CD14-positive monocyte (primary cell): ENCODE measurements at regions not wholly inside any gene's neighbourhood (a gene's known extent, or its start where the extent isn't known, plus 50 kb on each side); places are given as distances from the start of the nearest gene placed in this dataset.

ENCODE experiments used
- DNase-seq, 3 donors: peaks; one replicate each; pipeline ENCODE4 v3.0.0-alpha.2; 2011 to 2022
- H2AFZ ChIP-seq: 2 replicates; pipeline ENCODE4 v1.6.0; 2012; ENCODE audit warnings: mild to moderate bottlenecking, low read depth, low read length, inconsistent platforms; ENCODE audit not compliant: insufficient read depth, poor library complexity, severe bottlenecking
- H3K27ac ChIP-seq, 2 donors: 1 replicate in 1 of 2; 2 replicates in 1 of 2; pipeline ENCODE4 v1.5.1; 2012 to 2013; ENCODE audit warnings: low read length in 2 of 2, control low read depth in 1 of 2, inconsistent platforms in 1 of 2, low read depth in 1 of 2, mild to moderate bottlenecking in 1 of 2
- H3K27me3 ChIP-seq, 2 donors: one replicate each; pipeline versions ENCODE4 v1.6.0 to v1.6.1; 2011 to 2013; ENCODE audit warnings: low read length in 2 of 2; ENCODE audit not compliant: control insufficient read depth in 2 of 2, insufficient read depth in 2 of 2
- H3K36me3 ChIP-seq, 2 donors: replicated peaks in 1 of 2; 1 replicate in 1 of 2; 2 replicates in 1 of 2; pipeline versions ENCODE4 v1.5.1 to v1.6.1; 2012 to 2013; ENCODE audit warnings: low read length in 2 of 2, control low read depth in 1 of 2, inconsistent platforms in 1 of 2, mild to moderate bottlenecking in 1 of 2; ENCODE audit not compliant: insufficient read depth in 2 of 2, control insufficient read depth in 1 of 2
- H3K4me1 ChIP-seq, 2 donors: 1 replicate in 1 of 2; 2 replicates in 1 of 2; pipeline versions ENCODE4 v1.5.1 to v1.6.1; 2012 to 2013; ENCODE audit warnings: low read length in 2 of 2, control low read depth in 1 of 2, inconsistent platforms in 1 of 2, mild to moderate bottlenecking in 1 of 2, moderate library complexity in 1 of 2; ENCODE audit not compliant: insufficient read depth in 2 of 2, control insufficient read depth in 1 of 2
- H3K4me2 ChIP-seq: replicated peaks from 2 replicates; pipeline ENCODE3; 2012; ENCODE audit warnings: low read length, moderate library complexity, mild to moderate bottlenecking; ENCODE audit not compliant: poor library complexity, severe bottlenecking; ENCODE audit errors: extremely low read depth
- H3K4me3 ChIP-seq, 3 experiments: fragments of 200-600 bp in 1 of 3; sonication (generic) in 1 of 3; replicated peaks in 1 of 3; 1 replicate in 2 of 3; 2 replicates in 1 of 3; pipeline ENCODE4 v1.5.1; 2011 to 2013; ENCODE audit warnings: low read length in 3 of 3, mild to moderate bottlenecking in 3 of 3, control low read depth in 2 of 3, low read depth in 2 of 3, inconsistent platforms in 1 of 3, moderate library complexity in 1 of 3
- H3K79me2 ChIP-seq: 2 replicates; pipeline ENCODE4 v1.6.0; 2012; ENCODE audit warnings: mild to moderate bottlenecking, control low read depth, inconsistent platforms, low read length, moderate library complexity; ENCODE audit not compliant: insufficient read depth
- H3K9ac ChIP-seq: 2 replicates; pipeline ENCODE4 v1.6.0; 2017; ENCODE audit warnings: low read length, mild to moderate bottlenecking; ENCODE audit not compliant: insufficient read depth, poor library complexity, severe bottlenecking
- H3K9me3 ChIP-seq, 2 donors: replicated peaks in 1 of 2; 1 replicate in 1 of 2; 2 replicates in 1 of 2; pipeline versions ENCODE4 v1.5.1 to v1.6.1; 2012 to 2013; ENCODE audit warnings: low read length in 2 of 2, control low read depth in 1 of 2; ENCODE audit not compliant: control insufficient read depth in 1 of 2, insufficient read depth in 1 of 2
- H4K20me1 ChIP-seq: 2 replicates; pipeline ENCODE4 v1.6.0; 2012; ENCODE audit warnings: mild to moderate bottlenecking, low read length, control low read depth, moderate library complexity; ENCODE audit not compliant: insufficient read depth
- H3K27ac Mint-ChIP-seq, 7 donors: one replicate each; pipeline ENCODE4 v1.8.0; 2020; ENCODE audit warnings: mild to moderate bottlenecking in 7 of 7, mixed read lengths in 7 of 7, moderate library complexity in 6 of 7, inconsistent platforms in 2 of 7
- H3K27me3 Mint-ChIP-seq, 3 donors: one replicate each; pipeline ENCODE4 v1.8.0; 2021 to 2022; ENCODE audit warnings: low read depth in 3 of 3, mild to moderate bottlenecking in 3 of 3, mixed read lengths in 3 of 3, moderate library complexity in 3 of 3, inconsistent platforms in 1 of 3
- H3K36me3 Mint-ChIP-seq, 2 donors: one replicate each; pipeline ENCODE4 v1.8.0; 2020; ENCODE audit warnings: mixed read lengths in 2 of 2, inconsistent platforms in 1 of 2, mild to moderate bottlenecking in 1 of 2
- H3K4me1 Mint-ChIP-seq: one replicate; pipeline ENCODE4 v1.8.0; 2020; ENCODE audit warnings: mild to moderate bottlenecking, mixed read lengths
- H3K4me3 Mint-ChIP-seq, 2 donors: one replicate each; pipeline ENCODE4 v1.8.0; 2020; ENCODE audit warnings: mild to moderate bottlenecking in 2 of 2, mixed read lengths in 2 of 2, moderate library complexity in 1 of 2
- H3K9me3 Mint-ChIP-seq, 7 donors: one replicate each; pipeline ENCODE4 v1.8.0; 2020 to 2022; ENCODE audit warnings: mixed read lengths in 7 of 7, mild to moderate bottlenecking in 6 of 7, moderate library complexity in 6 of 7, inconsistent platforms in 2 of 7
- WGBS: methylation state at CpG from one replicate; pipeline ENCODE4 v1.1.5; 2013; ENCODE audit warnings: missing lambda C conversion rate; ENCODE audit not compliant: insufficient coverage; 5-methylcytosine and 5-hydroxymethylcytosine counted together
- intact Hi-C, 2 donors: fragments of 100-400 bp; cut with micrococcal nuclease; formaldehyde crosslinking; loops; one replicate each; pipeline versions ENCODE4 v1.15.0 to v1.15.1; 2023
- TF ChIP-seq, protein P1 (sequence below): fragments of 200-600 bp; IDR thresholded peaks from one replicate; pipeline ENCODE4 v1.8.0; 2022; ENCODE audit warnings: antibody characterized with exemption, mild to moderate bottlenecking

DNA sequence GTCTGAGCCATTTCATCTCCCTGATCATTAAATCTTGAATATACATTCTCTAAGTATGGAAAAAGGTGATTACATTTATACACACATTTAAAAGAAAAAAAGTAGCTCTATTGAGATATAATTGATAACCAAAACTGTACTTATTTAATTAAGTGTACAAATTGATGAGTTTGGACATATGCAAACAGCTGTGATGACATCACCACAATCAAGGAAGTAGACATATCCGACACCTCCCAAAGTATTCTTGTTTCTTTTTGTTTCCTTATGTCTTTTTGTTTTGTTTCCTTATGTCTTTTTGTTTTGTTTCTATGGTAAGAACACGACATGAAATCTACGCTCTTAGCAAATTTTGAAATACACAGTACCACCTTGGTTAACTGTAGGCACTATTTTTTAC lies 1393.9 kb upstream of the MIR17HG start:
- Histone ChIP-seq H4K20me1 (no peaks in the 10 kb centered on the region), H3K36me3 (no peaks in the 10 kb centered on the region), H3K27me3 (no peaks in the 10 kb centered on the region), H2AFZ (no peak overlapping the region), H3K4me1 (no peaks in the 10 kb centered on the region), H3K9ac (no peak overlapping the region), H3K4me3 (no peak overlapping the region), H3K9me3 (no peaks in the 10 kb centered on the region), H3K79me2 (no peaks in the 10 kb centered on the region), H3K4me2 (no peak overlapping the region), H3K27ac (no peak overlapping the region)
- Mint-ChIP-seq H3K27ac (no peak overlapping the region), H3K4me3 (no peak overlapping the region), H3K4me1 (no peaks in the 10 kb centered on the region), H3K36me3 (no peaks in the 10 kb centered on the region), H3K9me3 (peaks cover 0 to 6% (median 0%) of the 10 kb centered on the region in 7 donors), H3K27me3 (no peaks in the 10 kb centered on the region)
- WGBS = no CpG with 5 or more reads among the region's 3 CpGs
- no peak for DNase-seq
- intact Hi-C loops = no loop called here
- TF ChIP-seq, protein P1, sequence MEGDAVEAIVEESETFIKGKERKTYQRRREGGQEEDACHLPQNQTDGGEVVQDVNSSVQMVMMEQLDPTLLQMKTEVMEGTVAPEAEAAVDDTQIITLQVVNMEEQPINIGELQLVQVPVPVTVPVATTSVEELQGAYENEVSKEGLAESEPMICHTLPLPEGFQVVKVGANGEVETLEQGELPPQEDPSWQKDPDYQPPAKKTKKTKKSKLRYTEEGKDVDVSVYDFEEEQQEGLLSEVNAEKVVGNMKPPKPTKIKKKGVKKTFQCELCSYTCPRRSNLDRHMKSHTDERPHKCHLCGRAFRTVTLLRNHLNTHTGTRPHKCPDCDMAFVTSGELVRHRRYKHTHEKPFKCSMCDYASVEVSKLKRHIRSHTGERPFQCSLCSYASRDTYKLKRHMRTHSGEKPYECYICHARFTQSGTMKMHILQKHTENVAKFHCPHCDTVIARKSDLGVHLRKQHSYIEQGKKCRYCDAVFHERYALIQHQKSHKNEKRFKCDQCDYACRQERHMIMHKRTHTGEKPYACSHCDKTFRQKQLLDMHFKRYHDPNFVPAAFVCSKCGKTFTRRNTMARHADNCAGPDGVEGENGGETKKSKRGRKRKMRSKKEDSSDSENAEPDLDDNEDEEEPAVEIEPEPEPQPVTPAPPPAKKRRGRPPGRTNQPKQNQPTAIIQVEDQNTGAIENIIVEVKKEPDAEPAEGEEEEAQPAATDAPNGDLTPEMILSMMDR = no peak

GRCh38 chr13:89955773-89956172 lies 1391.7 kb upstream of the MIR17HG start:
- WGBS = no CpG with 5 or more reads among the region's 1 CpG
- Mint-ChIP-seq H3K27ac (no peak overlapping the region), H3K4me3 (no peak overlapping the region), H3K36me3 (no peaks in the 10 kb centered on the region), H3K27me3 (no peaks in the 10 kb centered on the region), H3K9me3 (peaks cover 0 to 6% (median 0%) of the 10 kb centered on the region in 7 donors), H3K4me1 (no peaks in the 10 kb centered on the region)
- no peak overlapping the region for H3K4me2 ChIP-seq
- no peaks in the 10 kb centered on the region for H3K9me3 ChIP-seq
- H4K20me1 ChIP-seq = no peaks in the 10 kb centered on the region
- H3K27ac ChIP-seq = no peak overlapping the region
- H2AFZ ChIP-seq = no peak overlapping the region
- no peaks in the 10 kb centered on the region for H3K4me1 ChIP-seq
- H3K4me3 ChIP-seq = no peak overlapping the region
- H3K79me2 ChIP-seq = no peaks in the 10 kb centered on the region
- intact Hi-C loops = no loop called here
- H3K27me3 ChIP-seq = no peaks in the 10 kb centered on the region
- DNase-seq = no peak
- TF ChIP-seq, protein P1 = no peak
- no peak overlapping the region for H3K9ac ChIP-seq
- H3K36me3 ChIP-seq = no peaks in the 10 kb centered on the region
